ENCODE measurements at regions not wholly inside any gene's neighbourhood (a gene's known extent, or its start where the extent isn't known, plus 50 kb on each side); places are given as distances from the start of the nearest gene placed in this dataset.

DNA sequence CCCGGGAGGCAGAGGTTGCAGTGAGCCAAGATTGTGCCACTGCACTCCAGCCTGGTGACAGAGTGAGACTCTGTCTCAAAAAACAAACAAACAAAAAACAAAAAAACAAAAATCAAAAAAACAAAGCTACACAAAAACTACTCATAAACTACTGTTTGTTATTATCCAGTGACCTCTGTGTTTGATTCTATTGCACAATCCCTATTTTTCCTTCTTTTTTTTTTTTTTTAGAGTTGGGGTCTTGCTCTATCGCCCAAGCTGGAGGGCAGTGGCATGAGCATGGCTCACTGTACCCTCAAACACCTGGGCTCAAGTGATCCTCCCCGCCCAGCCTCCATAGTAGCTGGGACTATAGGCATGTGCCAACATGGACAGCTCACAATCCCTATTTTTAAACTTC, 92.7 kb downstream of the FAM217A start:
- TF ChIP-seq ZNF274 (IDR thresholded peaks at IDR 0.05; ENCODE audit: low read depth, low read length): no peak
- TF ChIP-seq YY1 (IDR thresholded peaks at IDR 0.05; ENCODE audit: insufficient read depth, insufficient read length): no peak

Data from NT2/D1 (cell line).